ENCODE measurements at regions not wholly inside any gene's neighbourhood (a gene's known extent, or its start where the extent isn't known, plus 50 kb on each side); places are given as distances from the start of the nearest gene placed in this dataset.
"Not testable (repeated sequence)": the region's sequence is repeated elsewhere in the genome, so short reads cannot be mapped to it uniquely, and the experiment has no call there.

DNA sequence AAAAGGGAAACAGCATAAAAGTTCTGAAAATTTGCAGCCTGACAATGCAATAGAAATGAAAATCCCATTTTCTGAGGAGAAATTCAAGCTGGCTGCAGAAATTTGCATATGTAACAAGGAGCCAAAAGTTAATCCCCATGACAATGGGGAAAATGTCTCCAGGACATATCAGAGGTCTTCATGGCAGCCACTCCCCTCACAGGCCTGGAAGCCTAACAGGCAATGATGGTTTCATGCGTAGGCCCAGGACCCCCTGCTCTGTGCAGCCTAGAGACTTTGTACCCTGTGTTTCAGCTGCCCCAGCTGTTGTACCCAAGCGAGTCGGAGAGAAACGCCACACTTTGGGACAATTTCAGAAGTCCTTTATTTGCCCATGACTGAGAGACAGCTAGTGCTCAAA lies 701.3 kb upstream of the KLHL1 start:
- no peak for TF ChIP-seq JUND (IDR thresholded peaks at IDR 0.05; ENCODE audit: low read depth)
- in situ Hi-C loops (cut with HindIII; ENCODE audit: low pct_unique_long_range_greater_than_20kb, low sequenced_read_pairs), result no loop called here
- DNase-seq (ENCODE audit: low read depth in 1 of 2, low spot score in 1 of 2), result no peak

DNA sequence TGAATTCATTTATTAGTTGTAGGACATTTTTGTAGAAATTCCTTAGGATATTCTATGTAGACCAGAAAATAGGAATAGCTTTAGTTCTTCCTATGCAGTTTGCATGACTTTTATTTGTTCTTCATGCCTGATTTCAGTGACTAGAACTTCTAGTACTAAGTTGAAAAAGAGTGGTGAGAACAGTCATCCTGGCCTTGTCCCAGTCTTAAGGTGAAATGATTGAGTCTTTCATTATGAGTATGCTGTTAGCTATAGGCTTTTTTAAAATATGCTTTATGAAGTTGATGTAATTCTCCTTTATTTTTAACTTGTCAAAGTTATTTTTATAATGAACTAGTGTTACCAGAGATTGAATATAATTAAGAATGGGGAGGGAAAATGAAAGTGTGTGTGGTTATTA lies 690.1 kb upstream of the KLHL1 start:
- no peak for DNase-seq (ENCODE audit: low read depth in 1 of 2, low spot score in 1 of 2)
- TF ChIP-seq JUND (IDR thresholded peaks at IDR 0.05; ENCODE audit: low read depth), result no peak
- in situ Hi-C loops (cut with HindIII; ENCODE audit: low pct_unique_long_range_greater_than_20kb, low sequenced_read_pairs), result no loop called here

DNA sequence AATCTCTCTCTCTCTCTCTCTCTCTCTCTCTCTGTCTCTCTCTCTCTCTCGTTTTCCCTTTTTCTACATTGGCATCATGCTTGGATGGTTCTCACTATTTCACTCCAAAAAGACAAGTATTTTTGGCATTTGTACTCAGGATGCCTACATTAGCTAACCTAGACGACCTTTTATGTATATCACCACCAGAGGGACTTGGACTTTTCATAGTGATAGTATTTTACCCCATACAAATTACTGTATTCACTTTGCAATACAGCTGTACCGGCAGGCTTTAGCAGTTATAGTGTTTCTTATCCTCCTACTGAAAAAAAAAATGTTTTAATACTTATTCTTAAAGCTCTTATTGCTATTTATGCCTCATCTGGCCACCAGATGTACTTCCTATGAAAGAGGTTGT lies 687.2 kb upstream of the KLHL1 start:
- TF ChIP-seq JUND (IDR thresholded peaks at IDR 0.05; ENCODE audit: low read depth), result no peak
- no peak for DNase-seq (ENCODE audit: low read depth in 1 of 2, low spot score in 1 of 2)
- in situ Hi-C loops (cut with HindIII; ENCODE audit: low pct_unique_long_range_greater_than_20kb, low sequenced_read_pairs), result no loop called here

DNA sequence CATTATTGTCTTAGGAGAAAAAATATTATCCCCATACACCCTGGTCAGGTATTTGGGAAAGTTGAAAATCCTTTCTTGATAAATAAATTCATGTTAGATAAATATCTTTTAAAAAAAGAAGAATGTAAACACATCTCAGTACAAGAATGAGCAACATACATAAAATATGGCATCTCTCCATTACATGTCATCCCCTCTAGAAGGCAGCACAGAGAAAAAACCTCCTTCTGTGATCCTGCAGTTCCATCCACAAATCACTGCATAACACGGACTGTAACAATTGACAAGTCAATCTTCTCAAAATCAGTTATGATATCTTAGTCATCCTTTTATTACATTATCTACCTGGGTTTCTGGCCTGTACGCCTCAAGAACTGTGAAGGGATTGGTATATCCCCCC lies 683.9 kb upstream of the KLHL1 start:
- in situ Hi-C loops (cut with HindIII; ENCODE audit: low pct_unique_long_range_greater_than_20kb, low sequenced_read_pairs), result no loop called here
- TF ChIP-seq JUND (IDR thresholded peaks at IDR 0.05; ENCODE audit: low read depth), result no peak
- no peak for DNase-seq (ENCODE audit: low read depth in 1 of 2, low spot score in 1 of 2)

DNA sequence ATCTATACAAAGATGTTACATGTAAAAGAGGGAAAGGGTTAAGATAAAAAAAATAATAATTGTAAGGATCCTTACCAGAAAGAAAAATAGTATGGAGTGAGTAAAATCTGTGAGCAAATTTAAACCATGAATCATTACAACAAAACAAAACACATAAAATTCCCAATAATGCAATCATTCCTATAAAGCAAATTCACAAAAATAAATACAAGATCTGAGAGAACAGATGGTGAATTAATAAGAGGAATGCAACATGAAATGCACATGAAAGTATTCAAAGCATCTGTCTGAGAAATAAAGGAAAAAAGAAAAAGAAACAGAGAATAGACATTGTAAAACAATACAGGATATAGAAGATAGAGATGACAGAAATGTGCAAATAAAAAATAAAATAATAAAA lies 681.5 kb upstream of the KLHL1 start:
- in situ Hi-C loops (cut with HindIII; ENCODE audit: low pct_unique_long_range_greater_than_20kb, low sequenced_read_pairs), result no loop called here
- no peak for DNase-seq (ENCODE audit: low read depth in 1 of 2, low spot score in 1 of 2)

DNA sequence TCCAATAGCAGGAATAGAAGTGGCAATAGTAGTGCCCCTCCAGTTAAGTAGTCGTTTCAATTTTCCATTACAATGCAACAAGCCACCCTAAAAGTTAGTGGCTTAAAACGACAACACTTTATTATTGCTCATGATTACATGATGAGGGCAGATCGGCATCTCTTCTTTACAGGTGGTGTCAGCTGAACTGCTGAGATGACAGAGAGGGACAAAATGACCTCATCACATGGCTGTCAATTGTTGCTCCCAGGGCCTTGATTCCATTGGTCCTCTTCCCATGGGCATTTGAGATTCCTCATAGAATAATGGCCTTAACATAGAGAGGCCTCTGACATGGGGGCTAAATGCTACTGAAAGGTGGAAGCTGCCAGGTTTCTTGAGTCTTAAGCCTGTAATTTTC lies 679.8 kb upstream of the KLHL1 start:
- in situ Hi-C loops (cut with HindIII; ENCODE audit: low pct_unique_long_range_greater_than_20kb, low sequenced_read_pairs), result no loop called here
- no peak for DNase-seq (ENCODE audit: low read depth in 1 of 2, low spot score in 1 of 2)
- TF ChIP-seq JUND (IDR thresholded peaks at IDR 0.05; ENCODE audit: low read depth), result no peak

More for the DNA sequence above, 681.5 kb upstream of the KLHL1 start:
- TF ChIP-seq JUND (IDR thresholded peaks at IDR 0.05; ENCODE audit: low read depth), result no peak

DNA sequence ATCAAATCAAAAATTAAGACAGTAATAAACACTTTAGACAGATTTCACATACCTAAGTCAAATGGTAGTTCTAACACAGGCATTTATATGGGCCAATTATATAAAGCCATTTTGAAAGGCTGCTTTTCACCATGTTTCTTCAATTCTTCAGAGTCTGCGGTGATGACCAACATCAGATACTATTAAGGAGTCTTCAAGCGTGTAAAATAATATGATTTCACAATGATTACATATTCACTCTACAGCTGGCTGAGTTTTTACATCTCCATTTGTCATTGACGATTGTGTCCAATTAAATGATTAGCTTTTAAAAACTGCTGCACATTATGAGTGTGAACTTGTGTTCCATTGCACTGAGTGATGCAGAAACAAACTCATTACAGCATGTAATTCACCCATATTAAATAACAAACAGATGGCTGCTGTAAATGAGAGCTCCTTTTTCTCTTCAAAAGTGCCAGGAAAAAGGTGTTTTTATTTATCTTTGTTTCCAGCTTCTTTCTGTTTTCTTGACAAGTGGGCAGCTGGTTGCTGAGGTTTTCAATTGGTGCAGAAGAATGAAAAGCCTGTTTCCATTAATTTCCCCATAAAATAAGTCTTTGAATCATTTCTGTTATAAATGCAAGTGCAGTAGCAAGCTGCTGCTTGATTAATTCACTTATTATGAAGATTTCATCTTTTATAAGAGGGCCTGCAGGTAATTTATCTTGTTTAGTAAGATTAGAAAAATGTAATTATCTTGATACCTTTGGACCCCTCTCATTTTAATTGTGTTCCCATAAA lies 676.1 kb upstream of the KLHL1 start:
- TF ChIP-seq JUND (IDR thresholded peaks at IDR 0.05; ENCODE audit: low read depth), result no peak
- no peak for DNase-seq (ENCODE audit: low read depth in 1 of 2, low spot score in 1 of 2)
- in situ Hi-C loops (cut with HindIII; ENCODE audit: low pct_unique_long_range_greater_than_20kb, low sequenced_read_pairs), result no loop called here

DNA sequence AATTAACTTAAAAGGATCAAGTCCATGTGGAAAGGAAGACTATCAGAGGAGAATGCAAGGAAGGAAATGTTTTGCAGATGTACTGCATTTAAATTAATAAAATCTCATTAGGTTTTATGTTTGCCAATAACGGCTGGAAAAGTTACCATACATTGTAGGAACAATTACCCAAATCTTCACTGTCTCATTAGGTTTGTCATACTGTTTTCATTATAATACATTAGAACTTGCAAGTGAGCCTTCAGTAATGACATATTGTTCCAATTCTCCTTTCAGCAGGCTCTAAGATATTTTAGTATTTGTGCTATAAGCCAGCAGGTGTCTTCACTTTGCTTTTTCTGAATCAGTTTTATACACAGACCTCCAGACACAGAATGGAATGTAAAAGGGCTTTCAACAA lies 661.6 kb upstream of the KLHL1 start:
- no peak for TF ChIP-seq JUND (IDR thresholded peaks at IDR 0.05; ENCODE audit: low read depth)
- DNase-seq (ENCODE audit: low read depth in 1 of 2, low spot score in 1 of 2), result no peak
- in situ Hi-C loops (cut with HindIII; ENCODE audit: low pct_unique_long_range_greater_than_20kb, low sequenced_read_pairs), result no loop called here

DNA sequence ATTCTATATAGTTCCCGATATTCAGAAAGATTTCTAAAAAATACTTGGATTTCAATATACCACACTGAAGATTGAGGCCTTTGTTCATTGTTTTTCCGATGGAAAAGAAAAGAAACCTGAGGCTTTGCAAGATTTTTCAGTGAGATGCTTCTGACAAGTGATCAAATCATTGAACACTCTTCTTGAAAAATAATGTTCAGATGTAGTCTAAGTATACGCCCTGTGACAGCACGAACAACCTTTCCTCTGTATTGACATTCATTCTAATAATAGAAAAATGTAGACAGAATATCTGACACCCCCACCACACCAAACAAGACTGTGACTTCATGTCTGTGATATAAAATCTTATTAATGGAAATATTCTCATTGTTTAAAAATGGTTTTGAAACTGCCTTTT lies 650.7 kb upstream of the KLHL1 start:
- in situ Hi-C loops (cut with HindIII; ENCODE audit: low pct_unique_long_range_greater_than_20kb, low sequenced_read_pairs), result no loop called here
- no peak for DNase-seq (ENCODE audit: low read depth in 1 of 2, low spot score in 1 of 2)
- no peak for TF ChIP-seq JUND (IDR thresholded peaks at IDR 0.05; ENCODE audit: low read depth)

DNA sequence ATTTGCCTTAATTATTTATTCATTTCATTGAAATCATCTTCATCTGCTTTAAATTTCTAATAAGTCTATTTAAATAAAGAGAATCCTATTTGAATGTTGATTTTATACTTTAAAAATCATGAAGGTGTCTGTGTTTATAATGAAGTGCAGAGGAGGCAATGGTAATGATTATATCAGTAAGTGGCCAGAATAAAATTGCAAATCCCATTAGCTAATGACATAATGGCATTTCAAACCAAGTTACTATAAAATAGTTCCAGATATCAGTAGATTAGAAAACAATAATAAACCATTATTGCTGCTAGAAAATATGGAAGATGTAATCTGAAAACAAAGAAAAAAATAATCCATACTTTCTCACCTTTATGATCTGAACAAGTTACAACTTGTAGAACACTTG lies 647.8 kb upstream of the KLHL1 start:
- in situ Hi-C loops (cut with HindIII; ENCODE audit: low pct_unique_long_range_greater_than_20kb, low sequenced_read_pairs), result no loop called here
- no peak for TF ChIP-seq JUND (IDR thresholded peaks at IDR 0.05; ENCODE audit: low read depth)
- no peak for DNase-seq (ENCODE audit: low read depth in 1 of 2, low spot score in 1 of 2)

DNA sequence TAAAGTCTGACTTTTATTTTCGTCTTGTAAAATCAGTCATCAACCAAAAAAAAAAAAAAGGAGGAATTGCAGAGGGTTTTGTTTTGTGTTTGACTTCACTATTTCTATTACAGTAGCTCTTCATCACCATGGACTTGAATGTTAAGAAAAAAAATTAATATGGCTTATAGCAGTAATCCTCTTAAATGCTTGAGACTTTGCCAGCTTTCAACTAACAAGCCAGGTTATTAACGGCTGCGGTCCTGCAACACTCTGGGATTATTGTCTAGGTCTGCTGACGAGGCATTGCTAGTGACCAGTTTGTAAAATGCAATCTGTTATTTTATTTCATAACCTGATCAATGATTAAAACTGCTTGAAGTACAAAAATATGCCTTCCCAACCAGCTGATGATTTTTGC lies 647.2 kb upstream of the KLHL1 start:
- in situ Hi-C loops (cut with HindIII; ENCODE audit: low pct_unique_long_range_greater_than_20kb, low sequenced_read_pairs), result no loop called here

DNA sequence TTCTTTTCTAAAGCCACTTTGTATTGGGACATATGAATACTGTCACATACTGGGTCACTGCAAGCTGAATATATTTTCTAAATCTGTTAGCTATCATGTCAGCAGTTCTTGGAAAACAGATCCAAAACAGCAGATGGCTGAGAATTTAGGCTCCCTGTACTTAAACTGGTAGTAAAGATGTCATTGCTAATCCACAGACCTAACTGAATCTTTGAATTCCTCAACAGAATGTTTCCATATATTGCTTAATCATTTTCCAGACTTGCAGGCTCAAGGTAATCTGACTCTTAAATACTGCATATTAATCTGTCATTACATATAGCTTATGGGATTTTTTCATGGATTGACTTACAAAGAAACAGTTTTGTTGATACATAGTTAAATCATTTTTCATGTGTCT lies 639.0 kb upstream of the KLHL1 start:
- no peak for TF ChIP-seq JUND (IDR thresholded peaks at IDR 0.05; ENCODE audit: low read depth)
- in situ Hi-C loops (cut with HindIII; ENCODE audit: low pct_unique_long_range_greater_than_20kb, low sequenced_read_pairs), result no loop called here
- no peak for DNase-seq (ENCODE audit: low read depth in 1 of 2, low spot score in 1 of 2)

More for the DNA sequence above, 647.2 kb upstream of the KLHL1 start:
- no peak for TF ChIP-seq JUND (IDR thresholded peaks at IDR 0.05; ENCODE audit: low read depth)
- no peak for DNase-seq (ENCODE audit: low read depth in 1 of 2, low spot score in 1 of 2)

DNA sequence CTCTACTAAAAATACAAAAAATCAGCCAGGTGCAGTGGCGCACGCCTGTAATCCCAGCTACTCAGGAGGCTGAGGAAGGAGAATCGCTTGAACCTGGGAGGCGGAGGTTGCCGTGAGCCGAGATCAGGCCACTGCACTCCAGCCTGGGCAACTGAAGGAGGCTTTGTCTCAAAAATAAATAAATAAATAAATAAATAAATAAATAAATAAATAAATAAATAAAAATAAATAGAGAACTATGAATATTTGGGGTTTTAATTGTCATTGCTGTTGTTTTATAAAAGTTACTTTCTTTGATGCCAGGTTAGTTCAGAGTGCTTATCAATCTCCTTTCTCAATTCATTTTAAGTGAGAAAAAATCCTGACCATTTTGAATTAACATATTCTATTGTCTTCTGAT lies 638.2 kb upstream of the KLHL1 start:
- in situ Hi-C loops (cut with HindIII; ENCODE audit: low pct_unique_long_range_greater_than_20kb, low sequenced_read_pairs), result not testable (repeated sequence)

More for the DNA sequence above, 638.2 kb upstream of the KLHL1 start:
- DNase-seq (ENCODE audit: low read depth in 1 of 2, low spot score in 1 of 2), result not testable (repeated sequence)
